Astrocyte of the spinal cord (primary cell): ENCODE measurements at regions not wholly inside any gene's neighbourhood (a gene's known extent, or its start where the extent isn't known, plus 50 kb on each side); places are given as distances from the start of the nearest gene placed in this dataset.

Source experiments
- DNase-seq: peaks from one replicate; pipeline ENCODE4 v3.0.0; 2011; ENCODE audit warnings: low read depth, low spot score
- H3K4me3 ChIP-seq: 2 replicates; pipeline ENCODE4 v1.5.1; 2011; ENCODE audit warnings: low read depth, mild to moderate bottlenecking, low read length, moderate library complexity
- CTCF ChIP-seq: IDR thresholded peaks from 2 replicates; pipeline ENCODE4 v1.5.1; 2012; ENCODE audit warnings: low read depth, mild to moderate bottlenecking, low read length, inconsistent platforms
- in situ Hi-C: cut with HindIII; loops from 2 replicates; pipeline ENCODE4 v1.10.0; 2017; ENCODE audit warnings: low sequenced_read_pairs

GRCh38 chr1:4928186-4928585, 273.8 kb downstream of the AJAP1 start:
- no peak for TF ChIP-seq CTCF
- in situ Hi-C loops = no loop called here
- H3K4me3 ChIP-seq = no peak overlapping the region
- no peak for DNase-seq

GRCh38 chr1:4924356-4924755, 269.9 kb downstream of the AJAP1 start:
- in situ Hi-C loops = no loop called here
- H3K4me3 ChIP-seq = no peak overlapping the region
- TF ChIP-seq CTCF = no peak
- no peak for DNase-seq

GRCh38 chr1:4916610-4917009, 262.2 kb downstream of the AJAP1 start:
- TF ChIP-seq CTCF = no peak
- no peak overlapping the region for H3K4me3 ChIP-seq
- in situ Hi-C loops = no loop called here
- DNase-seq = no peak

- no peak for TF ChIP-seq CTCF
- in situ Hi-C loops = no loop called here
- DNase-seq = no peak
- H3K4me3 ChIP-seq = no peak overlapping the region
Observed at GRCh38 chr1:4915154-4915553, 260.7 kb downstream of the AJAP1 start.

- no peak for DNase-seq
- no peak overlapping the region for H3K4me3 ChIP-seq
- TF ChIP-seq CTCF = no peak
- in situ Hi-C loops = no loop called here
Observed at GRCh38 chr1:4908486-4908885, 254.1 kb downstream of the AJAP1 start.

GRCh38 chr1:4894566-4894965, 240.2 kb downstream of the AJAP1 start:
- DNase-seq = no peak
- no peak overlapping the region for H3K4me3 ChIP-seq
- in situ Hi-C loops = no loop called here
- no peak for TF ChIP-seq CTCF

GRCh38 chr1:4880626-4881025, 226.2 kb downstream of the AJAP1 start:
- in situ Hi-C loops = no loop called here
- TF ChIP-seq CTCF = no peak
- no peak for DNase-seq
- H3K4me3 ChIP-seq = no peak overlapping the region
